ENCODE measurements at regions not wholly inside any gene's neighbourhood (a gene's known extent, or its start where the extent isn't known, plus 50 kb on each side); places are given as distances from the start of the nearest gene placed in this dataset.

DNA sequence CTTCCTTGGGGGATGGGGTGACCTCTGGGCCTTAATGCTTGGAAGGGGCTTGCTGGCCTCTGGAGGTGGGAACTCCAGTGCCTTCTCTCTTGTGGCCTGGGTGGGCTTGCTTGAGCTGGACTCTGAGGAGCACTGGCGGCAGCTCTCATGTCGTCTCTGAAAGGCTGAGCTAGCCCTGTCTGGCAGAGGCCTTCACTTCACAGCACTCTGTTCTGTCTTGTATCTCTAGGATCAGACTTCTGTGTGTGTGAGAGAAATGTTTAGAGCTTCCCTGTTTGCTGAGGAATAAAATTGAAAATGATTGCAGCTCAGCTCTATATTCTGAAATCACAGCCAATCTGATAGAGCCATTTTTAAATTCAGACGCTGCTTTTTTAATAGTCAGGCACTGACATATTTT is 185.3 kb downstream of the KCNRG start:
- intact Hi-C loops (cut with micrococcal nuclease), result no loop called here
- Histone ChIP-seq H3K27ac (ENCODE audit: low read length) (no peak overlapping the region), H3K9me3 (ENCODE audit: control insufficient read depth, insufficient read depth, low read length) (no peaks in the 10 kb centered on the region), H3K27me3 (ENCODE audit: control insufficient read depth, insufficient read depth, low read length) (no peaks in the 10 kb centered on the region), H3K4me1 (ENCODE audit: control insufficient read depth, insufficient read depth, low read length) (no peaks in the 10 kb centered on the region), H3K36me3 (ENCODE audit: control insufficient read depth, insufficient read depth, low read length) (no peaks in the 10 kb centered on the region), H3K4me3 (ENCODE audit: low read length) (no peak overlapping the region)
- DNase-seq, result no peak
- TF ChIP-seq, protein P1, sequence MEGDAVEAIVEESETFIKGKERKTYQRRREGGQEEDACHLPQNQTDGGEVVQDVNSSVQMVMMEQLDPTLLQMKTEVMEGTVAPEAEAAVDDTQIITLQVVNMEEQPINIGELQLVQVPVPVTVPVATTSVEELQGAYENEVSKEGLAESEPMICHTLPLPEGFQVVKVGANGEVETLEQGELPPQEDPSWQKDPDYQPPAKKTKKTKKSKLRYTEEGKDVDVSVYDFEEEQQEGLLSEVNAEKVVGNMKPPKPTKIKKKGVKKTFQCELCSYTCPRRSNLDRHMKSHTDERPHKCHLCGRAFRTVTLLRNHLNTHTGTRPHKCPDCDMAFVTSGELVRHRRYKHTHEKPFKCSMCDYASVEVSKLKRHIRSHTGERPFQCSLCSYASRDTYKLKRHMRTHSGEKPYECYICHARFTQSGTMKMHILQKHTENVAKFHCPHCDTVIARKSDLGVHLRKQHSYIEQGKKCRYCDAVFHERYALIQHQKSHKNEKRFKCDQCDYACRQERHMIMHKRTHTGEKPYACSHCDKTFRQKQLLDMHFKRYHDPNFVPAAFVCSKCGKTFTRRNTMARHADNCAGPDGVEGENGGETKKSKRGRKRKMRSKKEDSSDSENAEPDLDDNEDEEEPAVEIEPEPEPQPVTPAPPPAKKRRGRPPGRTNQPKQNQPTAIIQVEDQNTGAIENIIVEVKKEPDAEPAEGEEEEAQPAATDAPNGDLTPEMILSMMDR (IDR thresholded peaks at IDR 0.05), result no peak
- WGBS (ENCODE audit: insufficient coverage), result 92% methylated on average over 3 of the region's 3 CpGs
- no peaks in the 10 kb centered on the region for H3K9me3 Mint-ChIP-seq
- H3K4me3 Mint-ChIP-seq, result no peak overlapping the region
- peaks cover 0 to 10% of the 10 kb centered on the region in 2 donors for H3K27me3 Mint-ChIP-seq (ENCODE audit: low read depth in 2 of 2)
- no peaks in the 10 kb centered on the region for H3K4me1 Mint-ChIP-seq
- ATAC-seq, result no peak
- no peaks in the 10 kb centered on the region for H3K36me3 Mint-ChIP-seq
- no peak overlapping the region for H3K27ac Mint-ChIP-seq

DNA sequence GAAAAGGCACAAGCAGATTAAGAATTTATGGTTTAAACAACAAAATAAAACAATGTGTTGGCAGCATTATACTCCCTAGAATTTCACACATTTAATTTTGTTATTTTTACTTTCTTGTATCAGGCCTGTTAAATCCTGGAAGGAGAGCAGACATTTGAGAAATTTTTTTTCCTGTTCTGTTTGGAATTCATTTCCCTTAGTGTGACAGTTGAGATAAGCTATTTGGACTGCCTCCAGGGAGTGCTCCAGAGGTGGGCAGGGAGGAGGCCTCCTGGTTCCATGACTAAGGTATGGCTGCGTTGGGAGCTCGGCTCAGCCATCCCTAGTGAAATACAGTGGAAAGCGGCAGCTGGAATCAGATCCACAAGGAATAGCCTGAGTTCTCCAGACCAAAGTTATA is 185.7 kb downstream of the KCNRG start:
- intact Hi-C loops (cut with micrococcal nuclease), result no loop called here
- Histone ChIP-seq H3K4me1 (ENCODE audit: control insufficient read depth, insufficient read depth, low read length) (no peaks in the 10 kb centered on the region), H3K27me3 (ENCODE audit: control insufficient read depth, insufficient read depth, low read length) (no peaks in the 10 kb centered on the region), H3K9me3 (ENCODE audit: control insufficient read depth, insufficient read depth, low read length) (no peaks in the 10 kb centered on the region), H3K27ac (ENCODE audit: low read length) (no peak overlapping the region), H3K36me3 (ENCODE audit: control insufficient read depth, insufficient read depth, low read length) (no peaks in the 10 kb centered on the region), H3K4me3 (ENCODE audit: low read length) (no peak overlapping the region)
- H3K4me1 Mint-ChIP-seq, result no peaks in the 10 kb centered on the region
- ATAC-seq (no peak), DNase-seq (no peak)
- no peak overlapping the region for H3K4me3 Mint-ChIP-seq
- TF ChIP-seq, protein P1 (IDR thresholded peaks at IDR 0.05), result no peak
- peaks cover 0 to 9% of the 10 kb centered on the region in 2 donors for H3K27me3 Mint-ChIP-seq (ENCODE audit: low read depth in 2 of 2)
- H3K36me3 Mint-ChIP-seq, result no peaks in the 10 kb centered on the region
- no peaks in the 10 kb centered on the region for H3K9me3 Mint-ChIP-seq
- 97% methylated on average over 3 of the region's 3 CpGs for WGBS (ENCODE audit: insufficient coverage)
- no peak overlapping the region for H3K27ac Mint-ChIP-seq

GRCh38 chr13:50202485-50202884 is 187.2 kb downstream of the KCNRG start:
- DNase-seq (no peak), ATAC-seq (no peak)
- TF ChIP-seq, protein P1 (IDR thresholded peaks at IDR 0.05), result no peak
- Mint-ChIP-seq H3K27ac (no peak overlapping the region), H3K27me3 (ENCODE audit: low read depth in 2 of 2) (peaks cover 0 to 5% of the 10 kb centered on the region in 2 donors), H3K9me3 (no peaks in the 10 kb centered on the region), H3K4me3 (no peak overlapping the region), H3K36me3 (no peaks in the 10 kb centered on the region), H3K4me1 (no peaks in the 10 kb centered on the region)
- WGBS (ENCODE audit: insufficient coverage), result 89% methylated on average over 4 of the region's 4 CpGs
- no peak overlapping the region for H3K4me3 ChIP-seq (ENCODE audit: low read length)
- intact Hi-C loops (cut with micrococcal nuclease), result no loop called here
- no peaks in the 10 kb centered on the region for H3K9me3 ChIP-seq (ENCODE audit: control insufficient read depth, insufficient read depth, low read length)
- H3K4me1 ChIP-seq (ENCODE audit: control insufficient read depth, insufficient read depth, low read length), result no peaks in the 10 kb centered on the region
- H3K27ac ChIP-seq (ENCODE audit: low read length), result no peak overlapping the region
- no peaks in the 10 kb centered on the region for H3K36me3 ChIP-seq (ENCODE audit: control insufficient read depth, insufficient read depth, low read length)
- no peaks in the 10 kb centered on the region for H3K27me3 ChIP-seq (ENCODE audit: control insufficient read depth, insufficient read depth, low read length)

GRCh38 chr13:50203256-50203941 is 188.2 kb downstream of the KCNRG start:
- Histone ChIP-seq H3K4me1 (ENCODE audit: control insufficient read depth, insufficient read depth, low read length) (no peaks in the 10 kb centered on the region), H3K27me3 (ENCODE audit: control insufficient read depth, insufficient read depth, low read length) (no peaks in the 10 kb centered on the region), H3K9me3 (ENCODE audit: control insufficient read depth, insufficient read depth, low read length) (no peaks in the 10 kb centered on the region), H3K36me3 (ENCODE audit: control insufficient read depth, insufficient read depth, low read length) (no peaks in the 10 kb centered on the region), H3K4me3 (ENCODE audit: low read length) (no peak overlapping the region), H3K27ac (ENCODE audit: low read length) (no peak overlapping the region)
- no peak for DNase-seq
- Mint-ChIP-seq H3K4me3 (no peak overlapping the region), H3K4me1 (peaks cover 0 to under 1% of the 10 kb centered on the region in 2 donors), H3K27ac (no peak overlapping the region), H3K36me3 (no peaks in the 10 kb centered on the region), H3K27me3 (ENCODE audit: low read depth in 2 of 2) (peaks cover 0 to 2% of the 10 kb centered on the region in 2 donors), H3K9me3 (no peaks in the 10 kb centered on the region)
- TF ChIP-seq, protein P1 (IDR thresholded peaks at IDR 0.05), result no peak
- intact Hi-C loops (cut with micrococcal nuclease), result no loop called here
- ATAC-seq, result no peak
- WGBS (ENCODE audit: insufficient coverage), result no CpG with 5 or more reads among the region's 1 CpG
